ENCODE measurements at regions not wholly inside any gene's neighbourhood (a gene's known extent, or its start where the extent isn't known, plus 50 kb on each side); places are given as distances from the start of the nearest gene placed in this dataset.
"Not testable (repeated sequence)": the region's sequence is repeated elsewhere in the genome, so short reads cannot be mapped to it uniquely, and the experiment has no call there.

GRCh38 chr5:145562931-145563330 is 272.2 kb downstream of the PRELID2 start:
- DNase-seq: no peak

DNA sequence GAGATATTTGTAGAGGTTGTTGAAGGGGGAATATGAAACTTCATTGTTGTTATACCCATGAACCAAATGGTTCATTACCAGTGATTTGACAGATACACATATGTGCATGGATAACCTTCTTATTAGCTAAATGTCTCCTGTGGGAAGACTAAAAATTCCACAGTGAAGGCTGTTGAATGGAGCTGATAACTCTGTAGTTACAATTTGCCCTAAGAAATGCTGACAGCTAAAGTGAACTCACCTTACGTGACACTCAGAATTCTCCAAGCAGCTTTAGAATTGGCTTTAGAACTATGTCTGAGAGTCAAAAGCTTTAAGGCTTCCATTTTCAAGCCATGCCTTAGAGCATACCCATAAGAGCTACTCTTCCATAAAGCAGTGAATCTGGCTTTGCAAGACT is 276.9 kb downstream of the PRELID2 start:
- DNase-seq: no peak

- no peak for DNase-seq
Observed at GRCh38 chr5:145557345-145557744, 277.8 kb downstream of the PRELID2 start.

DNA sequence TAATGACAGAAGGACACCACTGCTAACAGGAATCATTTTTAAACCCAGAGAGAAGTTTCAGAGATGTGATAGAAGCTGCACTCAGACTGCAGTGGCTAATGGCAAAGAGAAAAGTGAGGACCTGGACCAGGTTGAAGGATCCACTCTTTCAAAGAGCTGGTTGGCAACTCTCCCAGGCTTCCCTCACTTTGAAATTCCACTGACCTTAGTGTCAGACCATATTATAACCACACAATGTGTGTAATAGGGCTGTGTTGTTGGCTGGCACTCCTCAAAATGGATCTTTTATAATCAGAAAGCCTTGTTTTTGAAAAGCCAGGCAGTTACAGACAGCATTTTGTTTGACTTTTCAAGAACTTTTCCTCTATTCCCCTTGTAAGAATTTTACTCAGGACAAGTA is 280.7 kb downstream of the PRELID2 start:
- no peak for DNase-seq

- no peak for DNase-seq
Observed at GRCh38 chr5:145553177-145553576, 282.0 kb downstream of the PRELID2 start.

DNA sequence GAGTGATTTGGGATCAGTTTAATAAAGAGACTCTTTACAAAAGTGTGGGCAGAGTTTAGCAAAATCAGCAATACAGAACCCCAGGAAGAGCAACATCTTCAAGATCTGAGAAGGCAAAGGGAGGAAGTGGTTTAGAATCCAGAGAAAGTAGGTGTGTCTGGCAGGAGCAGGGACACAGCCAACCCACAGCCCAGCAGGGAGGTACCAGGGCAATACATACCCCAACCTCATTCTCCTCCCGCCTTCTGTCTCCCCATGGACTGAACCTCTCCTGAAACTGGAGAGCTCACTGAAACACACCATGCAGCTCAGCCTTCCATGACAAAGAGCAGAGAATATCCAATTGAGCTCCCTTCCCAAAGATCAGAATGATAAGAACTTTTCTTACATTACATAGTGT is 283.4 kb downstream of the PRELID2 start:
- DNase-seq: no peak

DNA sequence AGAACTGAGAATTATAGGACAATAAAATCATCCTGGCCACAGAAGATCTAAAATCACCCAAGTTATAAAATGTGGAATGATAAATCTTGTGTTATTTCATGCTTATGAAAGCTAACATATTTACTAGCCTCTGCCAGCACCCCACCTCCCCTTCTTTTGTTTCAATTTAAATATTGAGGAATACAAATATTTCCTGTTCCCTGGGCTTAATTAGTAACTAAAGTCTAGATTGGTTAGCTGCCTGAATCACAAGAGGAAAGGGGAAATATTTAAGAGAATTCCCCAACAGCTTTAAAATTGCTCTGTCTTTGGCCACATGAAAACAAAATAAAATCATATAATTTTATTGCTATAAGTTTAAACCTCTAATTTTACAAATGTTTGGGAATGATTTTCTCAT is 287.0 kb downstream of the PRELID2 start:
- no peak for DNase-seq

DNA sequence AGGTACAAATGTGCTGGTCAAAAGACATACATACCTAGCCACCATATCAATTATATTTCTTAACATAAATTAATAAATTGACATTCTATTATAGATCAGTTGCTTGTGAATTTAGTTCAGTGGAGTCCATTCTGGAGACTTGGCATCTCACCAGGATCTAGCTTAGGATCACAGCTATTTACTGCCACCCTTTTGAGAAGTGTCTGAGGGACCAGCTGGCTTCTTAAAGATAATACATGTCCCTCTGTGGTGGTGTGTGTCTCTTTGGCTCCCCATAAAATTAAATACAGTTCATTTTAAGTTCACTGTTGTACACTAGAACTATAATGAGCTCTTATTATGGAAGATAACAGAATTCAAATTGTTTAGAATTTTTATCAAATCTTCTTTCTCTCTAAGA is 290.7 kb downstream of the PRELID2 start:
- DNase-seq: no peak

DNA sequence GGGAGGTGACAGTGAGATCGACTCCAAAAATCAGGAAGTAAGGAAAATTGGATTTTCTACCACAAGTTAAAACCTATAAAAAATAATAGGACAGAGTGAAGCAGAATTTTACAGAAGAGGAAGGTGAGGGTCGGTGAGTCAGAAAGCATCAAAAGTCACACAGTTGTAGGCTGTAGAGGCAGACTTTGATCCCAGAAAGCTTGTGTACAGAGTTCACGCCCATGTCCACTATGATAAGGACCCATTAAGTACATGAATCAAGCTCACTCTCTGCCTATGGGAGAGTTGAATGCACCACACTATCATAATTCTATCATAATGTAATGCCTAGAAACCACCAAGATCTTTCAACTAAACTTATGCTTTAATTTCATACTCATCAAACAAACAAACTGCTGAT is 291.2 kb downstream of the PRELID2 start:
- no peak for DNase-seq

- DNase-seq: no peak
Observed at GRCh38 chr5:145540375-145540774, 294.8 kb downstream of the PRELID2 start.

GRCh38 chr5:145539201-145539600 is 295.9 kb downstream of the PRELID2 start:
- DNase-seq: no peak

DNA sequence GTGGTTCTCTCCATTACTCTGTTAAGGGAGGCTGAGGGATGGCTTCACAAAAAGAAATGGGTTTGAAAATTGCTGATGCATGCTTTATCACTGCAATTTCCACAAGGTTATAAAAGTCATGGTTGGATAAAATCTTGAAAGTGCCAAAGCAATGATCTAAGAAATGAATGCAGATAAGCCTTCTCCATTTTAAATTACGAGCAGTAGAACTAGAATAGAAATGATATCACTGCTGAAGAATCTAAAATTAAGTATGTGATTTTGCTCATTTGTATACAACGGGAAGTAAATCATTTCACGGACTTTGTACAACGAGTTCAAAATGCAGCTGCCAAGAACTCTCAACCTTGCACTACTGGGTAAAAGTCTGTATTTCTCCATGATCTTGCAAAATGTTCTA is 299.0 kb downstream of the PRELID2 start:
- no peak for DNase-seq

DNA sequence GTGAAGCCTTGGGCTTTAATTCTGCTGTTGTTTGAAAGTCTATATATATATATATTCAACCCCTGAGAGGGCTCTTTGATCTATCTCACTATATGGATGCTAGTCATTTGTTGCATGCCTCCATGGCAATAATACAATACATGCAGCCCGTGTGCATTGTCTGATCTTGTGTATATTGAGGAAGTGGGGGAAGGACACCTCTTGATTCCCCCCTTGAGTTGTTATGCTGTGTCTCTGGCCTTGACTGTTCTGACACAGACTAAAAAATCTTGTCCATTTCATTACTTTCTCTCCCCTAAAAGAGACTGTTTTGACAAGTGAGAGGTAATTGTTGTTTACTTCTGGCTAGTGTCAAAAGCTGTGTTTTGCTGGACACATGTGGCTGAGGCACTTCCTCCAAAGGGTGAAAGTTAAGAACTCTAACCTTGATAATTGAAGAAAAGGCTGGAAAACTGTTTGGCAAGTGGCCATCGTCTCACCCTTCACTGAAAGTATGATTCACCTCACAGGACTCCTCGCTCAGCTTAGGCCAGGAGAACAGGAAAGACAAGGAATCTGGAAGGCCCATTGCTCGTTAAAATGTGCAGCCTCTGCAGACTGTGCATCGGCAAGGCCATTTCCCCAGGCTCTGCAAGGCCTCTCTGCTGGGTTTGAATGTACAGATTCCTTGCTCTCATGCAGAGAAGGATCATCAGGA is 304.0 kb downstream of the PRELID2 start:
- no peak for DNase-seq

GRCh38 chr5:145521523-145521922 is 313.6 kb downstream of the PRELID2 start:
- no peak for DNase-seq

DNA sequence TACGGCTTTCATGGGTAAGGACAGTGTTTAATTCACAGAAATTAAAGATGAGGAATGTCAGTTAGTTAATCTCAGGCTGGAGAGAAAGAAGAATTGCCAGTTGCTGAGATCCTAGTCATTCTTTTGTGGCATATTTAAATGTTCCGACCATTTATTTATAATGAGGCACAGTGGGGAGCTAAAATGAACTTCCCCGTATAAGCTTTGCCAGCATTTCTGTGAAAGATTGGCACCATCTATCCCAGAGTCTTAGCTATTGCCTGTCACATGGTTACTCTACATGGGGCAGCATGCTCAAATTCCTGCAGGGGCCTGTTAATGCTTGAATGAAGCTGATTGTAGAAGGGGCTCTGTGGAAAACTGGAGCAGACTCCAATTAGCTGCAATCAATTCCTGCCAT is 314.1 kb downstream of the PRELID2 start:
- no peak for DNase-seq

DNA sequence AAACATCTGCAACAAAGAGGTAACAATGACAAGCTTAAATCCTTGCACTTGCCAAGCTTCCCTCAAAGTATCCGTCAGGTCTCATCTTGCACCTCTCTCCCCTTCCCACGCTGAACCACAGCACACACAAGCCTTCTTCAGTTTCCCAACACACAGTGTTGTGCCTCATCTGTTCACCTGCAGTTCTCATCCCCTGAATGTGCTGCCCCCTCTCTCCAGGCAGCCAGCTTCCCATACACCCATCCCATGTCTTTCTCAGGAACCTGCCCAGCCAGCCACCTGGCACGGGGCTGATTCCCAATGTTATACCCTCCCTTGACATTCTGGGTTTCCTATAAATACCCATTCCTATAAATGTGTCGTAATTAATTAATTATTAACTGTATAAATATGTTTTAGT is 314.8 kb downstream of the PRELID2 start:
- no peak for DNase-seq

- DNase-seq: not testable (repeated sequence)
Observed at GRCh38 chr5:145517588-145517987, 317.6 kb downstream of the PRELID2 start.

DNA sequence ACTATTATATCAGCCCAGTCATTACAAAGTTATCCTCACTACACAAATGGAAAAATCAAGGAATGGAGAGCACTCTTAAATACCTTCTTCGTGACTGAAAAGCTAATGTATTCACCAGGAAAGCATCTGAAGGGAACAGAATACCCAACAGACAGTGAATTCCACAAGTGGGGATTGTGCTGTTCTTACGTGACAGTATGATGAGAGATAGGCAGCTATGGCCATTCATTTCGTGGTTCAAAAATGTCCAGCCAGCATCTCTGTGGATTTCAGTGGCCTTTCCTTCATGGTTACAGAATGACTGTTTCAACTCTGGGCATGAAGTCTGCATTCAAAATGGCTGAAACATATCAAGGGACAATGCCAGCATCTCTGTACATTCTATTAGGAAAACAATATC is 323.8 kb downstream of the PRELID2 start:
- no peak for DNase-seq

- no peak for DNase-seq
Observed at GRCh38 chr5:145510769-145511168, 324.4 kb downstream of the PRELID2 start.

- DNase-seq: no peak
Observed at GRCh38 chr5:145510324-145510723, 324.8 kb downstream of the PRELID2 start.

DNA sequence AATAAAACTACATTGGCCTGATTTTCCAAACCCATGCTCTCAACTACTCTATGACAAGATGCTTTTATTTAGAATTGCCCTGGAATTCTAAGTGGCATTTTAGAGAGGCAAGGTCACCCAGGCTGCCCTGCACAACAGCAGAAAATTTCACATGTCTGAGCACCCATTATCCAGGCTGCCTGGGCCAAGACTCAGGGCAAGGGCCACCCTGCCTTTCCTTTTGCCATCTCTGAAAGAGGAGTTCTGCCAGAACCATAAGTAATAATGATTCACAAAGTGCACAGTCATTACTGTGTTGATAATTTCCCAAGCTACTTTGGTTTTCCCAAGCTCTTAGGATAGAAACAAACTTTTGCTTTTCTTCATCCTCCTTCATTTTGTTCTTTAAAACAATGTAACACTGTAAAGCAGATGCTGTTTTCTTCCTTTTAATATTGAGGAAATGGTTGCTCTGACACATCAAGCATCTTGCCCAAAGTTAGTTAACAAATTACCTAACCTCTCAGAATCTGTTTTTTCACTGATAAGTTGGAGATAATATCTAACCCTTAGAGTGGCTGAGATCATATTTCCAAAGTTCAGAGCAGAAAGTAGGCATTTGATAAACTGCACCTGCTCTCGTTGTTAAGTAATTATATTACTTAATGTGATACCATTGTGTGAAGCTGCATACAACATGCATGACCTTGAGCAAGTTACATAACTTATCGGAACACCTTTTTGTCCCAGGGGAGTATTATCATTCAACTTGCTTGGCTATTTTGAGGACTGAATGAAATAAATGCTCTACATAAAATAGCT is 325.6 kb downstream of the PRELID2 start:
- DNase-seq: no peak

GRCh38 chr5:145506185-145506850 is 328.8 kb downstream of the PRELID2 start:
- DNase-seq: no peak

DNA sequence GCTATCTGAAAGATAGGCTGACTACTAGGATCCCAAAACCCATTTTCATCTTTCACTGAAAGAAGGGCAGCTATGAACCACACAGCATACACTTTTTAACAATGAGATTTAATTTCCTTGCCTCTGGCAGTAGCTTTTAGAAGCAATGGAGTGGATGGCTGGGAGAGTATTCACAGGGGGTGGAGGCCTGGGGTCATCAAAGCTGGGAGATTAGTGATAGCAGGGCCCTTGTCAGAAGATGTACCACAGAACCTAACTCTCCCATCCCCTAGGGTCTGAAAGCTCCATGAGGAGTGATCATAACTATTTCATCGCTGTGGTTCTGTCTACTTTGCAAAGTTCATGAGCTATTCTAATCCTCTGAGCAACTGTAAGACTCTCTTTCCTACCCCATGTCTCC is 332.2 kb downstream of the PRELID2 start:
- no peak for DNase-seq

GRCh38 chr5:145500710-145501109 is 334.4 kb downstream of the PRELID2 start:
- no peak for DNase-seq
